ENCODE measurements at regions not wholly inside any gene's neighbourhood (a gene's known extent, or its start where the extent isn't known, plus 50 kb on each side); places are given as distances from the start of the nearest gene placed in this dataset.

GRCh38 chrX:40852586-40852985, 117.2 kb upstream of the MED14 start:
- TF ChIP-seq RAD21 (IDR thresholded peaks at IDR 0.05 in 1 of 2, conservative IDR thresholded peaks at IDR 0.05 in 1 of 2; ENCODE audit: low read depth in 2 of 2, low read length in 2 of 2) = no peak
- no peak for TF ChIP-seq POLR2A (IDR thresholded peaks at IDR 0.05; ENCODE audit: control extremely low read depth in 1 of 2, low read depth in 2 of 2, low read length in 2 of 2)
- TF ChIP-seq JUND (IDR thresholded peaks at IDR 0.05; ENCODE audit: low read length) = no peak

Measured in H1 (cell line).